A673 (cell line): ENCODE measurements at regions not wholly inside any gene's neighbourhood (a gene's known extent, or its start where the extent isn't known, plus 50 kb on each side); places are given as distances from the start of the nearest gene placed in this dataset.
A peak's percentile ranks its signal among the peaks of the same experiment; 100 is the strongest.

ENCODE experiments used
- BruUV-seq: library from RNA; stranded (reverse); fragments of 400-500 nt; replicated peaks from 2 replicates; lab custom pipeline; 2021; lab: Mats Ljungman, UMichigan
- CTCF ChIA-PET: fragments of 300-600 bp; sonication (Branson Sonifier 250); formaldehyde crosslinking; loops from one replicate; lab custom pipeline; 2022; ENCODE audit warnings: antibody characterized with exemption; lab: Charles Lee
- POLR2A ChIA-PET: fragments of 300-600 bp; sonication (Branson Sonifier 250); formaldehyde crosslinking; loops from one replicate; lab custom pipeline; 2022; ENCODE audit warnings: antibody characterized with exemption; ENCODE audit not compliant: low non-redundant PET; lab: Charles Lee
- DNase-seq: peaks from one replicate; pipeline ENCODE4 v3.0.0-alpha.2; 2015; ENCODE audit warnings: low spot score
- H3K27ac ChIP-seq: fragments of 200-600 bp; sonication (generic); 2 replicates; pipeline ENCODE4 v1.5.1; 2016; ENCODE audit warnings: mixed run types, low read depth, mild to moderate bottlenecking, mixed read lengths, antibody characterized with exemption, low read length; ENCODE audit not compliant: poor library complexity, severe bottlenecking
- H3K27me3 ChIP-seq: fragments of 200-600 bp; sonication (generic); replicated peaks from 2 replicates; pipeline ENCODE4 v1.6.1; 2017; ENCODE audit warnings: mixed run types, low read depth, mild to moderate bottlenecking, mixed read lengths, antibody characterized with exemption, low read length; ENCODE audit not compliant: insufficient read depth, poor library complexity
- H3K36me3 ChIP-seq: fragments of 200-600 bp; sonication (generic); 2 replicates; pipeline ENCODE4 v1.6.1; 2016; ENCODE audit warnings: mixed run types, mild to moderate bottlenecking, mixed read lengths, antibody characterized with exemption, low read length; ENCODE audit not compliant: insufficient read depth, poor library complexity, severe bottlenecking
- H3K4me1 ChIP-seq: fragments of 200-600 bp; sonication (generic); 2 replicates; pipeline ENCODE4 v1.6.1; 2017; ENCODE audit warnings: mixed run types, mild to moderate bottlenecking, mixed read lengths, antibody characterized with exemption, low read length; ENCODE audit not compliant: insufficient read depth, poor library complexity, severe bottlenecking
- H3K4me3 ChIP-seq: fragments of 200-600 bp; sonication (generic); 2 replicates; pipeline ENCODE4 v1.5.1; 2016; ENCODE audit warnings: low read depth, mixed run types, mild to moderate bottlenecking, mixed read lengths, low read length; ENCODE audit not compliant: poor library complexity, severe bottlenecking
- H3K9me3 ChIP-seq: fragments of 200-600 bp; sonication (generic); 2 replicates; pipeline ENCODE4 v1.6.1; 2016; ENCODE audit warnings: mixed run types, low read depth, mild to moderate bottlenecking, mixed read lengths, antibody characterized with exemption, low read length; ENCODE audit not compliant: poor library complexity, severe bottlenecking
- CTCF ChIP-seq: fragments of 300-800, 200-600 bp; sonication (generic); conservative IDR thresholded peaks from 2 replicates; pipeline ENCODE4 v1.5.1; 2017; ENCODE audit warnings: low read depth, mild to moderate bottlenecking, antibody characterized with exemption, low read length, moderate library complexity, mixed read lengths
- EZH2 ChIP-seq: fragments of 200-600 bp; sonication (generic); IDR thresholded peaks from 2 replicates; pipeline ENCODE4 v1.6.1; 2017; ENCODE audit warnings: borderline replicate concordance, low read depth, mild to moderate bottlenecking, mixed read lengths, antibody characterized with exemption, low read length; ENCODE audit not compliant: poor library complexity, severe bottlenecking
- intact Hi-C: fragments of 100-400 bp; cut with micrococcal nuclease; formaldehyde crosslinking; loops from one replicate; pipeline ENCODE4 v1.10.0; 2022; ENCODE audit not compliant: unreplicated experiment

DNA sequence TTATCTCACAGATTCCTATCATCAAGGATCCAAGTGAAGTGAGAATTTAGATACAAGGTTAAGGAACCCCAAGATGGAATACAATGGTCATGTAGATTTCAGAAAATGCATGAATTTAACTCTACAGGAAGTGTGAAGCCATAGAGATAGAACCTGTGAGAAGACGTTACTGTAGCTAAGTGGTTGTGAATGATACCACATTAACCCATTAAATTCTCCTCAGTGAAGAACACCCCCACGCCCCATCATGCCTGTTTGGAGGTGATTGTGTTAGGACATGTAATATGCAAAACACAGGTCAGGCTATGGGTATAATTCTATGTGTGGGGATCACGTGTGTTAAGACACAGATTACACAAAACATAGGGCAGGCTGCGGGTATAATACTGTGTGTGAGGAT lies 1166.7 kb downstream of the EFNB2 start:
- intact Hi-C loops, result no loop called here

DNA sequence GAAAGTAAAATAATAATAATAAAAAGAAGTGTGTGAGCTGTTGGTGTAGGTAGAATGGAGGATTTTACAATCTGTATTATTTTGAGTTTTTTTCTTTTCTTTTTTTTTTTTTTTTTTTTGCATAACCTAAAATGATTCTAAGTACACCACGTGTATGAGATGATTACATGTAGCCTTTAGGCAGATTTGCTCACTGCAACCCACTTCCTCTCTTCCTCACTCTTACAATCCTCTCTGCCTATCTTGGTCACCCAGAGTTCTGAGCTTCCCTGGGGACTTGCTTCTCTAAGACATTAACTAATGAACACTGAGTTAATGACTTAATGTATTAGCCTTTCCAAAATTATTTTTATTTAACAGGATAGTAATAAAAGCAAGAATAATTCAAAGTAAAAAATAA lies 1169.6 kb downstream of the EFNB2 start:
- H3K36me3 ChIP-seq, result no peaks in the 10 kb centered on the region
- no peak overlapping the region for H3K4me3 ChIP-seq
- DNase-seq, result peak; percentile 21
- H3K9me3 ChIP-seq, result no peaks in the 10 kb centered on the region
- POLR2A ChIA-PET, result no interaction called here
- BruUV-seq, result no TSS peak
- intact Hi-C loops, result no loop called here
- H3K4me1 ChIP-seq, result peaks cover 25% of the 10 kb centered on the region
- no peak overlapping the region for H3K27ac ChIP-seq
- H3K27me3 ChIP-seq, result no peaks in the 10 kb centered on the region
- TF ChIP-seq EZH2 (no peak), CTCF (no peak)
- CTCF ChIA-PET, result no interaction called here

More for the DNA sequence above, 1166.7 kb downstream of the EFNB2 start:
- TF ChIP-seq CTCF (no peak), EZH2 (no peak)
- Histone ChIP-seq H3K27me3 (no peaks in the 10 kb centered on the region), H3K36me3 (no peaks in the 10 kb centered on the region), H3K9me3 (no peaks in the 10 kb centered on the region), H3K4me3 (no peak overlapping the region), H3K4me1 (peaks cover 12% of the 10 kb centered on the region), H3K27ac (no peak overlapping the region)
- BruUV-seq, result no TSS peak
- ChIA-PET CTCF (no interaction called here), POLR2A (no interaction called here)
- DNase-seq, result no peak

GRCh38 chr13:105365021-105365550 lies 1170.4 kb downstream of the EFNB2 start:
- Histone ChIP-seq H3K27me3 (no peaks in the 10 kb centered on the region), H3K27ac (no peak overlapping the region), H3K36me3 (no peaks in the 10 kb centered on the region), H3K9me3 (no peaks in the 10 kb centered on the region), H3K4me1 (peaks cover 25% of the 10 kb centered on the region), H3K4me3 (no peak overlapping the region)
- no peak for DNase-seq
- TF ChIP-seq EZH2, result no peak
- TF ChIP-seq CTCF, result no peak
- CTCF ChIA-PET, result no interaction called here
- no TSS peak for BruUV-seq
- POLR2A ChIA-PET, result no interaction called here
- intact Hi-C loops, result no loop called here
